Stimulated activated naive B cell treated with anti-CD40 and anti-IgM and Interleukin-4, amounts not matched to agents 10 μg/mL and 1 μg/mL and 100 μg/mL, for 72 hours (primary cell): ENCODE measurements at regions not wholly inside any gene's neighbourhood (a gene's known extent, or its start where the extent isn't known, plus 50 kb on each side); places are given as distances from the start of the nearest gene placed in this dataset.
"Not testable (repeated sequence)": the region's sequence is repeated elsewhere in the genome, so short reads cannot be mapped to it uniquely, and the experiment has no call there.

Experiments used
- ATAC-seq, 2 donors: fragments of 150-1000 bp; cut with Tn5 transposase; replicated peaks; 2 replicates each; pipeline ENCODE4 v1.10.0; 2021; ENCODE audit warnings: moderate library complexity in 1 of 2
- DNase-seq: peaks from one replicate; pipeline ENCODE4 v3.0.0; 2021
- H3K27ac Mint-ChIP-seq: one replicate; pipeline ENCODE4 v1.8.0; 2022; ENCODE audit warnings: mild to moderate bottlenecking, mixed read lengths
- H3K27me3 Mint-ChIP-seq, 2 donors: one replicate each; pipeline ENCODE4 v1.8.0; 2022; ENCODE audit warnings: mixed read lengths in 2 of 2
- H3K36me3 Mint-ChIP-seq, 2 donors: one replicate each; pipeline ENCODE4 v1.8.0; 2022; ENCODE audit warnings: mixed read lengths in 2 of 2, mild to moderate bottlenecking in 1 of 2
- H3K4me1 Mint-ChIP-seq, 2 donors: one replicate each; pipeline ENCODE4 v1.8.0; 2022; ENCODE audit warnings: mixed read lengths in 2 of 2, mild to moderate bottlenecking in 1 of 2
- H3K4me3 Mint-ChIP-seq, 2 donors: one replicate each; pipeline ENCODE4 v1.8.0; 2022; ENCODE audit warnings: mild to moderate bottlenecking in 2 of 2, mixed read lengths in 2 of 2, moderate library complexity in 1 of 2
- H3K9me3 Mint-ChIP-seq, 2 donors: one replicate each; pipeline ENCODE4 v1.8.0; 2022; ENCODE audit warnings: mixed read lengths in 2 of 2, mild to moderate bottlenecking in 1 of 2

- H3K36me3 Mint-ChIP-seq, result no peaks in the 10 kb centered on the region
- no peak overlapping the region for H3K27ac Mint-ChIP-seq
- H3K27me3 Mint-ChIP-seq, result peaks cover 0 to 8% of the 10 kb centered on the region in 2 donors
- ATAC-seq (no peak), DNase-seq (no peak)
- H3K9me3 Mint-ChIP-seq, result no peaks in the 10 kb centered on the region
- H3K4me3 Mint-ChIP-seq, result no peak overlapping the region
- H3K4me1 Mint-ChIP-seq, result no peaks in the 10 kb centered on the region
These were observed 498.2 kb downstream of the TNS3 start for GRCh38 chr7:47083476-47084250.

GRCh38 chr7:47080816-47081215 lies 501.1 kb downstream of the TNS3 start:
- H3K36me3 Mint-ChIP-seq, result no peaks in the 10 kb centered on the region
- H3K27ac Mint-ChIP-seq, result no peak overlapping the region
- H3K4me3 Mint-ChIP-seq, result no peak overlapping the region
- no peak for ATAC-seq
- no peaks in the 10 kb centered on the region for H3K4me1 Mint-ChIP-seq
- no peaks in the 10 kb centered on the region for H3K9me3 Mint-ChIP-seq
- DNase-seq, result no peak
- peaks cover 0 to 8% of the 10 kb centered on the region in 2 donors for H3K27me3 Mint-ChIP-seq

GRCh38 chr7:47078241-47078640 lies 503.7 kb downstream of the TNS3 start:
- DNase-seq (no peak), ATAC-seq (no peak)
- Mint-ChIP-seq H3K27me3 (peaks cover 10 to 11% of the 10 kb centered on the region in 2 donors), H3K27ac (no peak overlapping the region), H3K9me3 (no peaks in the 10 kb centered on the region), H3K36me3 (no peaks in the 10 kb centered on the region), H3K4me1 (no peaks in the 10 kb centered on the region), H3K4me3 (no peak overlapping the region)

- no peak overlapping the region for H3K4me3 Mint-ChIP-seq
- no peak overlapping the region for H3K27ac Mint-ChIP-seq
- peaks cover 6 to 12% of the 10 kb centered on the region in 2 donors for H3K27me3 Mint-ChIP-seq
- H3K4me1 Mint-ChIP-seq, result no peaks in the 10 kb centered on the region
- no peaks in the 10 kb centered on the region for H3K9me3 Mint-ChIP-seq
- DNase-seq, result no peak
- no peaks in the 10 kb centered on the region for H3K36me3 Mint-ChIP-seq
- no peak for ATAC-seq
These were observed 507.2 kb downstream of the TNS3 start for GRCh38 chr7:47074702-47075153.

GRCh38 chr7:47073284-47073683 lies 508.6 kb downstream of the TNS3 start:
- Mint-ChIP-seq H3K4me3 (no peak overlapping the region), H3K9me3 (no peaks in the 10 kb centered on the region), H3K27ac (no peak overlapping the region), H3K36me3 (no peaks in the 10 kb centered on the region), H3K4me1 (no peaks in the 10 kb centered on the region), H3K27me3 (peaks cover 4 to 12% of the 10 kb centered on the region in 2 donors)
- ATAC-seq, result no peak
- DNase-seq, result no peak

- peaks cover 4 to 15% of the 10 kb centered on the region in 2 donors for H3K27me3 Mint-ChIP-seq
These were observed 510.0 kb downstream of the TNS3 start for GRCh38 chr7:47071866-47072265.

GRCh38 chr7:47069385-47070076 lies 512.4 kb downstream of the TNS3 start:
- no peak for ATAC-seq
- Mint-ChIP-seq H3K36me3 (no peaks in the 10 kb centered on the region), H3K4me1 (no peaks in the 10 kb centered on the region), H3K27ac (no peak overlapping the region), H3K4me3 (no peak overlapping the region), H3K9me3 (no peaks in the 10 kb centered on the region), H3K27me3 (peaks cover 16 to 25% of the 10 kb centered on the region in 2 donors)
- DNase-seq, result no peak

More at GRCh38 chr7:47071866-47072265, 510.0 kb downstream of the TNS3 start:
- Mint-ChIP-seq H3K9me3 (no peaks in the 10 kb centered on the region), H3K27ac (no peak overlapping the region), H3K4me1 (no peaks in the 10 kb centered on the region), H3K4me3 (no peak overlapping the region), H3K36me3 (no peaks in the 10 kb centered on the region)
- DNase-seq (no peak), ATAC-seq (no peak)

GRCh38 chr7:47066976-47067614 lies 514.8 kb downstream of the TNS3 start:
- H3K27ac Mint-ChIP-seq, result no peak overlapping the region
- H3K4me3 Mint-ChIP-seq, result no peak overlapping the region
- ATAC-seq, result no peak
- H3K27me3 Mint-ChIP-seq, result peaks cover 18 to 20% of the 10 kb centered on the region in 2 donors
- H3K4me1 Mint-ChIP-seq, result no peaks in the 10 kb centered on the region
- H3K36me3 Mint-ChIP-seq, result no peaks in the 10 kb centered on the region
- no peak for DNase-seq
- H3K9me3 Mint-ChIP-seq, result no peaks in the 10 kb centered on the region

- DNase-seq, result no peak
- Mint-ChIP-seq H3K4me1 (no peaks in the 10 kb centered on the region), H3K27ac (no peak overlapping the region), H3K36me3 (peaks cover 0 to 4% of the 10 kb centered on the region in 2 donors), H3K9me3 (peaks cover 3 to 5% of the 10 kb centered on the region in 2 donors), H3K4me3 (no peak overlapping the region), H3K27me3 (peaks cover 33% of the 10 kb centered on the region in 2 donors)
- no peak for ATAC-seq
These were observed 525.2 kb downstream of the TNS3 start for GRCh38 chr7:47056731-47057130.

GRCh38 chr7:47052541-47053208 lies 529.2 kb downstream of the TNS3 start:
- not testable (repeated sequence) for H3K4me1 Mint-ChIP-seq, H3K36me3 Mint-ChIP-seq, H3K9me3 Mint-ChIP-seq, DNase-seq, ATAC-seq, H3K27ac Mint-ChIP-seq, H3K4me3 Mint-ChIP-seq
- H3K27me3 Mint-ChIP-seq, result peaks cover 32 to 54% of the 10 kb centered on the region in 2 donors

GRCh38 chr7:47049234-47049774 lies 532.6 kb downstream of the TNS3 start:
- H3K27me3 Mint-ChIP-seq, result peaks cover 23 to 37% of the 10 kb centered on the region in 2 donors
- H3K27ac Mint-ChIP-seq, result no peak overlapping the region
- H3K36me3 Mint-ChIP-seq, result peaks cover 0 to 4% of the 10 kb centered on the region in 2 donors
- H3K4me1 Mint-ChIP-seq, result no peaks in the 10 kb centered on the region
- DNase-seq (no peak), ATAC-seq (no peak)
- no peak overlapping the region for H3K4me3 Mint-ChIP-seq
- H3K9me3 Mint-ChIP-seq, result peaks cover 3 to 5% of the 10 kb centered on the region in 2 donors

- H3K9me3 Mint-ChIP-seq, result no peaks in the 10 kb centered on the region
- no peaks in the 10 kb centered on the region for H3K4me1 Mint-ChIP-seq
- H3K27me3 Mint-ChIP-seq, result peaks cover 13 to 25% of the 10 kb centered on the region in 2 donors
These were observed 534.5 kb downstream of the TNS3 start for GRCh38 chr7:47047384-47047783.

GRCh38 chr7:47046949-47047348 lies 535.0 kb downstream of the TNS3 start:
- no peak for ATAC-seq
- H3K4me1 Mint-ChIP-seq, result no peaks in the 10 kb centered on the region
- H3K27me3 Mint-ChIP-seq, result peaks cover 11 to 23% of the 10 kb centered on the region in 2 donors
- no peak for DNase-seq
- no peaks in the 10 kb centered on the region for H3K9me3 Mint-ChIP-seq
- no peak overlapping the region for H3K27ac Mint-ChIP-seq
- H3K36me3 Mint-ChIP-seq, result no peaks in the 10 kb centered on the region
- no peak overlapping the region for H3K4me3 Mint-ChIP-seq

More at GRCh38 chr7:47047384-47047783, 534.5 kb downstream of the TNS3 start:
- Mint-ChIP-seq H3K4me3 (no peak overlapping the region), H3K36me3 (no peaks in the 10 kb centered on the region), H3K27ac (no peak overlapping the region)
- ATAC-seq, result no peak
- DNase-seq, result no peak
